Adrenal gland (tissue), 9 donors: ENCODE measurements at regions not wholly inside any gene's neighbourhood (a gene's known extent, or its start where the extent isn't known, plus 50 kb on each side); places are given as distances from the start of the nearest gene placed in this dataset.

Source experiments
- DNase-seq, 7 donors: peaks; one replicate each; pipeline ENCODE4 v3.0.0-alpha.2; 2019 to 2020
- H3K27ac ChIP-seq, 5 donors: fragments of 200-600 bp; sonication (generic) in 4 of 5; 1 replicate in 3 of 5; 2 replicates in 2 of 5; pipeline versions ENCODE4 v1.5.1 to v1.8.0; 2016 to 2020; ENCODE audit warnings: mild to moderate bottlenecking in 1 of 5
- H3K27me3 ChIP-seq: fragments of 200-600 bp; 2 replicates; pipeline ENCODE4 v1.8.0; 2021
- H3K36me3 ChIP-seq, 2 donors: fragments of 200-600 bp; replicated peaks in 1 of 2; 1 replicate in 1 of 2; 2 replicates in 1 of 2; pipeline versions ENCODE4 v1.5.1 to v1.8.0; 2018 to 2022
- H3K4me1 ChIP-seq, 2 donors: fragments of 200-600 bp; replicated peaks in 1 of 2; 1 replicate in 1 of 2; 2 replicates in 1 of 2; pipeline versions ENCODE4 v1.5.1 to v1.8.0; 2018 to 2021
- H3K4me3 ChIP-seq, 4 donors: fragments of 200-600 bp; sonication (generic) in 3 of 4; one replicate each; pipeline ENCODE4 v1.5.1; 2016 to 2018
- H3K9me3 ChIP-seq, 3 donors: fragments of 200-600 bp; sonication (generic) in 1 of 3; replicated peaks in 1 of 3; 1 replicate in 2 of 3; 2 replicates in 1 of 3; pipeline versions ENCODE4 v1.5.1 to v1.8.0; 2016 to 2021
- CTCF ChIP-seq, 6 experiments: fragments of 450-650 bp in 4 of 6; fragments of 200-600 bp in 2 of 6; sonication (generic) in 1 of 6; IDR thresholded peaks; 1 replicate in 5 of 6; 2 replicates in 1 of 6; pipeline versions ENCODE4 v1.5.1 to v1.8.0; 2016 to 2021; ENCODE audit warnings: antibody characterized with exemption in 6 of 6, mild to moderate bottlenecking in 2 of 6, moderate library complexity in 1 of 6
- POLR2A ChIP-seq, 2 donors: fragments of 450-650 bp; IDR thresholded peaks; one replicate each; pipeline ENCODE4 v1.6.1; 2017; ENCODE audit warnings: antibody characterized with exemption in 2 of 2, mild to moderate bottlenecking in 2 of 2, moderate library complexity in 1 of 2
- WGBS, 4 donors: extraction: QIAGEN DNeasy Blood & Tissue Kit in 2 of 4; methylation state at CpG; one replicate each; pipeline versions ENCODE4 v1.1.5 to v1.1.7; 2013 to 2017; 5-methylcytosine and 5-hydroxymethylcytosine counted together
- intact Hi-C, 2 donors: fragments of 100-400 bp; cut with DNase I; formaldehyde crosslinking; loops; one replicate each; pipeline versions ENCODE4 v1.14.1 to v1.15.0; 2022 to 2023
- donor health status: healthy with polysubstance abuse.
- donor health status: Bipolar disorder and iron deficiency.
- donor health status: DM: yes; HTN: yes; CAD: no.
- donor health status: DM: no; HTN: no; CAD: no.
- donor health status: DM: no; HTN: no; CAD: no.

GRCh38 chr3:11948866-11949265, 55.3 kb upstream of the SYN2 start:
- TF ChIP-seq POLR2A (IDR thresholded peaks at IDR 0.05) = no peak
- no peak overlapping the region for H3K27ac ChIP-seq
- H3K4me3 ChIP-seq = no peak overlapping the region
- intact Hi-C loops = no loop called here
- no peaks in the 10 kb centered on the region for H3K4me1 ChIP-seq
- no peaks in the 10 kb centered on the region for H3K36me3 ChIP-seq
- H3K9me3 ChIP-seq = no peaks in the 10 kb centered on the region
- DNase-seq = no peak
- no peaks in the 10 kb centered on the region for H3K27me3 ChIP-seq

GRCh38 chr3:11949351-11949750, 54.8 kb upstream of the SYN2 start:
- Histone ChIP-seq H3K4me3 (no peak overlapping the region), H3K9me3 (no peaks in the 10 kb centered on the region), H3K27ac (no peak overlapping the region), H3K27me3 (no peaks in the 10 kb centered on the region), H3K4me1 (no peaks in the 10 kb centered on the region), H3K36me3 (no peaks in the 10 kb centered on the region)
- 81 to 95% (median 85%) methylated on average over 3 of the region's 3 CpGs for WGBS, 4 donors
- DNase-seq = no peak
- TF ChIP-seq CTCF (IDR thresholded peaks at IDR 0.05) (no peak), POLR2A (IDR thresholded peaks at IDR 0.05) (no peak)
- intact Hi-C loops = no loop called here

GRCh38 chr3:11950576-11950975, 53.6 kb upstream of the SYN2 start:
- 73 to 85% (median 81%) methylated on average over 2 of the region's 2 CpGs for WGBS, 4 donors
- Histone ChIP-seq H3K27ac (no peak overlapping the region), H3K36me3 (no peaks in the 10 kb centered on the region), H3K4me1 (no peaks in the 10 kb centered on the region), H3K9me3 (no peaks in the 10 kb centered on the region), H3K4me3 (no peak overlapping the region), H3K27me3 (no peaks in the 10 kb centered on the region)
- TF ChIP-seq CTCF (IDR thresholded peaks at IDR 0.05) (no peak), POLR2A (IDR thresholded peaks at IDR 0.05) (no peak)
- DNase-seq = no peak
- intact Hi-C loops = no loop called here

GRCh38 chr3:11953350-11953749, 50.8 kb upstream of the SYN2 start:
- 62 to 76% (median 66%) methylated on average over 4 of the region's 4 CpGs for WGBS, 4 donors
- H3K36me3 ChIP-seq = no peaks in the 10 kb centered on the region
- no peaks in the 10 kb centered on the region for H3K4me1 ChIP-seq
- H3K27me3 ChIP-seq = no peaks in the 10 kb centered on the region
- H3K4me3 ChIP-seq = no peak overlapping the region
- intact Hi-C loops = no loop called here
- H3K27ac ChIP-seq = no peak overlapping the region
- TF ChIP-seq POLR2A (IDR thresholded peaks at IDR 0.05) (no peak), CTCF (IDR thresholded peaks at IDR 0.05) (no peak)
- DNase-seq = no peak
- H3K9me3 ChIP-seq = no peaks in the 10 kb centered on the region

- DNase-seq = no peak
- Histone ChIP-seq H3K27me3 (no peaks in the 10 kb centered on the region), H3K4me1 (no peaks in the 10 kb centered on the region), H3K4me3 (no peak overlapping the region), H3K36me3 (no peaks in the 10 kb centered on the region), H3K9me3 (no peaks in the 10 kb centered on the region), H3K27ac (no peak overlapping the region)
- WGBS, 4 donors = 52 to 74% (median 60%) methylated on average over 6 of the region's 6 CpGs
- intact Hi-C loops = no loop called here
- TF ChIP-seq POLR2A (IDR thresholded peaks at IDR 0.05) = no peak
- no peak for TF ChIP-seq CTCF (IDR thresholded peaks at IDR 0.05)
These were observed 50.4 kb upstream of the SYN2 start for GRCh38 chr3:11953778-11954177.
